ENCODE measurements at regions not wholly inside any gene's neighbourhood (a gene's known extent, or its start where the extent isn't known, plus 50 kb on each side); places are given as distances from the start of the nearest gene placed in this dataset.

DNA sequence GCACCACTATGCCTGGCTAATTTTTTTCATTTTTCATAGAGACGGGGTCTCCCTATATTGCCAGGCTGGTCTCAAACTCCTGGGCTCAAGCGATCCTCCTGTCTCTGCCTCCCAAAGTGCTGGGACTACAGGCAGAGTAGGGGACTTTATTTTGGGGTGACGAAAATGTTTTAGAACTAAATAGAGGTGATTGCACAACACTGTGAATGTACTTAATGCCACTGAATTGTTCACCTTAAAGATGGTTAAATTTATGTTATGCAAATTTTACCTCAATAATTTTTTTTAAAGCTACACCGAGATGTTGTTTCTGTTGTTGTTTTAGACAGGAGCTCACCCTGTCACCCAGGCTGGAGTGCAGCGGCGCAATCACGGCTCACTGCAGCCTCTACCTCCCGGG lies 111.9 kb upstream of the SEC14L1 start:
- DNase-seq (ENCODE audit: low read depth), result no peak
- H3K4me3 ChIP-seq (ENCODE audit: low read length), result no peak overlapping the region
- TF ChIP-seq, protein P1, sequence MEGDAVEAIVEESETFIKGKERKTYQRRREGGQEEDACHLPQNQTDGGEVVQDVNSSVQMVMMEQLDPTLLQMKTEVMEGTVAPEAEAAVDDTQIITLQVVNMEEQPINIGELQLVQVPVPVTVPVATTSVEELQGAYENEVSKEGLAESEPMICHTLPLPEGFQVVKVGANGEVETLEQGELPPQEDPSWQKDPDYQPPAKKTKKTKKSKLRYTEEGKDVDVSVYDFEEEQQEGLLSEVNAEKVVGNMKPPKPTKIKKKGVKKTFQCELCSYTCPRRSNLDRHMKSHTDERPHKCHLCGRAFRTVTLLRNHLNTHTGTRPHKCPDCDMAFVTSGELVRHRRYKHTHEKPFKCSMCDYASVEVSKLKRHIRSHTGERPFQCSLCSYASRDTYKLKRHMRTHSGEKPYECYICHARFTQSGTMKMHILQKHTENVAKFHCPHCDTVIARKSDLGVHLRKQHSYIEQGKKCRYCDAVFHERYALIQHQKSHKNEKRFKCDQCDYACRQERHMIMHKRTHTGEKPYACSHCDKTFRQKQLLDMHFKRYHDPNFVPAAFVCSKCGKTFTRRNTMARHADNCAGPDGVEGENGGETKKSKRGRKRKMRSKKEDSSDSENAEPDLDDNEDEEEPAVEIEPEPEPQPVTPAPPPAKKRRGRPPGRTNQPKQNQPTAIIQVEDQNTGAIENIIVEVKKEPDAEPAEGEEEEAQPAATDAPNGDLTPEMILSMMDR (conservative IDR thresholded peaks at IDR 0.05; ENCODE audit: low read length), result no peak

DNA sequence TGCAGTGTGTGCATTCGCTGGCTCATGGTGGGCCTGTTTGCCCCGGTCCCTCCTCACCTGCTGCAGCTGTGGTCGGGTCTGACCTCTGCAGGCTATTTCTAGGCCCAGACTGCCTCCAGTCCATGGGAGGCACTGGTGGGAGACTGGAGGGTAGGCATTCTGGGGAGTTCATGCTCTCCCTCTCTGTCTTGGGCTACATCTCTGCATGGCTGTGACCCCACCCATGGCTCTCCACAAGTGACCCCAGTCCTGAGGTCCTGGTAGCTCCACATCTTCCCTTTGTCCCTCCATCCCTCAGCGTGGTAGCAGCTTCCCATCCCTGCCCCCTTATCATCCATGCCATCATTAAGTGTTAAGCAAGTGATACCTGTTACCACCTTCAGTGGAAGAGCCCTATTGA lies 107.8 kb upstream of the SEC14L1 start:
- H3K4me3 ChIP-seq (ENCODE audit: low read length), result no peak overlapping the region
- no peak for DNase-seq (ENCODE audit: low read depth)
- TF ChIP-seq, protein P1 (conservative IDR thresholded peaks at IDR 0.05; ENCODE audit: low read length), result no peak

DNA sequence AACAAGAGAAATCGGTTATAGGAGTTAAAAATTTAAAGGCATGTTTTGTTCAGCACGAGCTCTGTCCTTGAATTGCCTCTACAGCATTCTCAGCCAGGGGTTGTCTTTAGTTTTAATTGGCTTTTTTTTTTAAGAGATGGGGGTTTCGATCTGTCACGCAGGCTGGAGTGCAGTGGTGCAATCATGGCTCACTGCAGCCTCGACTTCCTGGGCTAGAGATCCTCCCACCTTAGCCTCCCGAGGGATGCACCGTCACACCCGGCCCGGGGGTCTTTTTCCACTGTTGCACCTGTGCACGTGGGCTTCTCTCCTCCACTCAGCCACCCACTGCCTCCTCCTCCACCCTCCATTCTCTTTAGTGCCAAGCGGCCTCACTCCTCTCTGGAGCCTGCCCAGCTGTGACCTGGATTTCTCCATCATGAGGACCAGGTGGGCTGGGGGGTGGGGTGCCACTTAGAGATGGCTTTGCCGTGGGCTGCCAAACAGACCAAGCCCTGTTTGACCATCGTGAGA lies 106.8 kb upstream of the SEC14L1 start:
- H3K4me3 ChIP-seq (ENCODE audit: low read length), result no peak overlapping the region
- no peak for DNase-seq (ENCODE audit: low read depth)
- TF ChIP-seq, protein P1 (conservative IDR thresholded peaks at IDR 0.05; ENCODE audit: low read length), result no peak

DNA sequence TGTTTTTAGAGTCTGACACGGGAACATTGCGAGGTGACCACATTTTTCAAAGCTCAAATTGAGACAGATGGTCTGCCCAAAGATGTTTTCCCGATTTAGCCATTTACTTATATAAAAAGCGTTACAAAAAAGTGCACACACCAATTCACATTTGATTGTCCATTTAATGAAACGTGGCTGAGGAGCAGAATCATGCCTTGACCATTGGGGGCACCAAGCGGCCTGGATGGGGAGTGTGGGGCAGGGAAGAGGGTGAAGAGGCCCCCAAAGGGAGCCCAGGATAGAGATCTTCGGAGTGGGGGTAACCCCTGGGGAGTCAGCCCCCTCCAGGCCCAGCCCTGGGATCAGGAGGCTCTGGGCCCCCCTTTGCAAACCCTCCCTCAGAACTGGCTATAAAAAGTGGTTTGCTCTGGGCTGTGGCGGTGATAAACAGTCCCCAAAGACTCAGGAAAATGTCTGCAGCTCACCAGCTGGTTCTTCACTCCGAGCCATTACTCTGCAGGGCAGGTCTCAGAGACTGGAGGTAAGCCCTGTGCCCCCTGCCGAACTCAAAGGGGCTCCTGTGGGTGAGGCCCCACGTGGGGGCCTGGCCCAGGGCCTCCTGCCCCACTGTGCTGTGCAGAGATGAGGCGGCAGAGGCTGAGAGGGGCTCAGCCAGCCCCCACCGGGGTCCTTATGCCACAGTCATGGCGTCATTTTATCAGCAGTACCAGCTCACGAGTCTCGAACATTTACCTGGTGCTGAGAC lies 105.9 kb upstream of the SEC14L1 start:
- TF ChIP-seq, protein P1 (conservative IDR thresholded peaks at IDR 0.05; ENCODE audit: low read length), result no peak
- H3K4me3 ChIP-seq (ENCODE audit: low read length), result no peak overlapping the region

DNA sequence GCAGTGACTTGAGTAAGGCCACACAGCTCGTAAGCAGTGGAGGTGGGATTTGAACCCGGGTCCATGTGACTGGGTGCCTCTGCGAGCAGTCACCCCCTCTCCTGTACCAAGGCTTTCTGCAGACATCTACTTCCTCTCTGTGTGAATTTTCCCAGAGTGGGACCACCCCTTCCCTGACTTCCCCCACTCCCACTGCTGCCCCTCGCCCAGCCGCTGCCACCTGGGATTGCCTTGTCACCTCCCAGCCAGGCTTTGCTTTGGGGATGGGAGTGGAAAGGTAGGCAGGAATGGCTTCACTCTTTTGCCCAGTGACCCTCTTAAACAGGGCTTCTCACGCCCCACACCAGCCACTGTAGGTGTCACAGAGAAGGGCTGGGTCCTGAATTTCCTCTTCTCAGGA lies 105.2 kb upstream of the SEC14L1 start:
- no peak overlapping the region for H3K4me3 ChIP-seq (ENCODE audit: low read length)

More for the DNA sequence above, 105.9 kb upstream of the SEC14L1 start:
- no peak for DNase-seq (ENCODE audit: low read depth)

DNA sequence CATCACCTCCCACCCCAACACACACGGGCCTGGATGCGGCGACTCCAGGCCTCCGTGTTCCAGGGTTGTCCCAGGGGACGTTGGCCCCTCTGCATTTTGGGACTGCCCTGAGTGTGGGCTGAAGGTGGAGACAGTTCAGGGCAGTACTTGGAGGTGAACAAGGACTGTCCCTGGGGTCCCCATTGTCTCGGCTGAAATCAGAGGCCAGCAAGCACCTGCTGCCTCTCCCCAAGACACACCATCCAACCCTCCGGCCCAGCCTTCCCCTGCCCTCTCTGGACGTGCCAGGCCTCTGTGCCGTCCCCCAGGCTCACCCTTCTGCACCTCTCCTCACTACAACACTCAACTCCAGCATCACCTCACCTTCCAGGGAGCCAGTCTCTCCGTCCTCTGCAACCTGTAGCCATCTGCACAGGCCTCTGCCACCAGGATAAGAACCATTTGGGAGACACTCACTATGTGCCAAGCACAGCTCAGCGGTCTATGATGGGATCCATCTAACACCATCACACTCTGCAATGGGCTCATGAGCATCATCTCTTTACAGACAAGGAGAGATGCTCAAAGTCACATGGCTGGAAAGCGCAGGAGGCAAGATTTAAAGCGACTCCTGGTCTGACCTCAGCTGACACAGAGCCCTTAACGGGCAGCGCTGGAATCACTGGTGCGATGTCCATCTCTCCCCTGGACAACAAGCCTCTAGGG lies 104.5 kb upstream of the SEC14L1 start:
- DNase-seq (ENCODE audit: low read depth), result no peak
- no peak overlapping the region for H3K4me3 ChIP-seq (ENCODE audit: low read length)

More for the DNA sequence above, 105.2 kb upstream of the SEC14L1 start:
- DNase-seq (ENCODE audit: low read depth), result no peak
- TF ChIP-seq, protein P1 (conservative IDR thresholded peaks at IDR 0.05; ENCODE audit: low read length), result no peak

More for the DNA sequence above, 104.5 kb upstream of the SEC14L1 start:
- TF ChIP-seq, protein P1 (conservative IDR thresholded peaks at IDR 0.05; ENCODE audit: low read length), result no peak

Measured in AG10803 (cell line).